Urothelium cell line (cell line): ENCODE measurements at regions not wholly inside any gene's neighbourhood (a gene's known extent, or its start where the extent isn't known, plus 50 kb on each side); places are given as distances from the start of the nearest gene placed in this dataset.
"Not testable (repeated sequence)": the region's sequence is repeated elsewhere in the genome, so short reads cannot be mapped to it uniquely, and the experiment has no call there.

ENCODE experiments used
- DNase-seq: peaks from one replicate; pipeline ENCODE4 v3.0.0; 2011; ENCODE audit warnings: low spot score, mixed read lengths
- FAIRE-seq: peaks from 2 replicates; lab custom pipeline; 2011; peaks lifted over from hg19 to GRCh38; lab: Jason Lieb, UNC

DNA sequence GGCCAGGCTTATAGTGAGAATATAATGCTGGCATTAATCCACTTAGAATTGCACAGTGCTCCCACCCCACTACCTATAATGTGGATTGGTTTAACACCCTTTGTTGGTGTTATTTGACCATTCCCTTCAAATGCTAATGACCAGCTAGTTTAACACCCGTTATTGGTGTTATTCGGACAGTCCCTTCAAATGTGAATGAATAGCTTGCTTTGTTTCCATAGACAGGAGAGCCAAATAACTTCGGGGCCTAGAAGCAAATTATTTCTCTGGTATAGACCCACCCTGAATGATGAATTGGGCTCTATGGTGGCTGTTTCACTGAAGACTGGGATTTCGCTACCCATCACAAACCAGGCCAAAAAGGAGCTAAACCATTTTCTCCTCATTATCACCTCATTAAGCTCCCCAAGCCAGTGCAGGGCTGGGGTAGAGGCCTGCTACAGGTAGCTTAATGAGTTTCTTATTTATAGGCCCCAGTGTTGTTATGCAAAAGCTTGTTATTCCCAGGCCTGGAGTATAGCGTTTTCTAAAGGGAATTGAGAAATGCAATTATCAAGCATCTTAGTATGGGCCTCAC lies 494.1 kb upstream of the DPH6 start:
- no peak for FAIRE-seq

GRCh38 chr15:36047018-36047716 lies 501.2 kb upstream of the DPH6 start:
- not testable (repeated sequence) for DNase-seq, FAIRE-seq

More for the DNA sequence above, 494.1 kb upstream of the DPH6 start:
- DNase-seq: no peak

GRCh38 chr15:36050899-36051298 lies 504.9 kb upstream of the DPH6 start:
- DNase-seq: no peak
- FAIRE-seq: no peak

- FAIRE-seq, DNase-seq: not testable (repeated sequence)
Measured at GRCh38 chr15:36052641-36053040, 506.7 kb upstream of the DPH6 start.

DNA sequence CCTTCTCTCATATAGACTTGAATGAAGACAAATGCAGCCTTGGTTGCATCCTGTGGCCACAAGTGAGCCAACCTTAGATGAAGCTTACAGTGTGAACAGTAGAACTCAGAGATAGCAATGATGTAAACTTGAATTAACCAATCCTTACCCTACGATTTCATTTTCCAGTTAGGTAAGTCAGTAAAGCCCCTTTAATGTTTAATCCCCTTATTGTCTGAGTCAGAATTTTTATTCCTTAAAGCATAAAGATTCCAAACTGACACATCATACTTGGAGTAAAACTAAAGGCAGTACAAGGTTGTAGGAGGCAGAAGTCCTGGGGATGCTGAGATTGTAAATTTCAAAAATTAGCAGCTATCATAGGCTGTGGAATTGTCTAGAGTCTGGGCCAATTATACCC lies 507.8 kb upstream of the DPH6 start:
- DNase-seq (no peak), FAIRE-seq (no peak)

DNA sequence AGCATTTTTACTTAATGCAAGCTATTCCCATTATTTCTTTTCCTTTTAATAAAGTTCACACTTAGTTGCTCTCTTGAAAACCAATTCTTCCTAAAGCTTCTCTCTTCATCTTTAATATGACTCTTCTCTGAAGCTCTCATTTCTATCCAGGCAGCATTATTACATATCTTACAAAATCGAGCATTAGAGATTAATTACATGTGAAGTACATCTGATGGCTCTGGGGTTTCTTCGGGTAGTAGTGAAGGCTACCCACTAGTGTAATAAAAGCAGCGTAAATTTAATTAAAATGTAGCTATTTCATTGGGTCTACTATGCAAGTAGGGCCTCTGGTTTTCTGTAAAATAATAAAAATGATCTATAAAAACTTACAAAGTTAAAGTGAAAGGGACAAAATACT lies 513.6 kb upstream of the DPH6 start:
- FAIRE-seq: no peak
- no peak for DNase-seq

GRCh38 chr15:36062357-36062756 lies 516.4 kb upstream of the DPH6 start:
- FAIRE-seq: no peak
- no peak for DNase-seq

DNA sequence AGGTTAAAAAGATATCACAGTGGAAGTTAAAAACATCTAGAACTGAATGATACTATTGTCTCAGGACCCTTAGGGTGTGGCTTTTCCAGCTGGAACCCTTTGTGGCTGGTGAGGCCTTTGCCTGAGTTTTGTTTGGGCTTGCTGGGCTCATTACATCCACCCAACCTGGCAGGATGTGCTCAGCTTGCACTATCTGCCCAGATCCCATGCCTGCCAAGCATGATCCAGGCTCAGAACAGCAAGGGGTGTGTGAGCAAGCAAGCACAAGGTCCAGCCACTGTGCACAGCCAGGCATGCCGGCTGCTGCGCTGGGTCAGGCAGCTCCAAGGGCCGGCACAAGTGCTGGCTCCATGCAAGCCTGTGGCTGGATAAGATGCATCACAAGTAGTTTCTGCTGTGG lies 512.7 kb upstream of the CDIN1 start:
- FAIRE-seq: no peak
- no peak for DNase-seq

DNA sequence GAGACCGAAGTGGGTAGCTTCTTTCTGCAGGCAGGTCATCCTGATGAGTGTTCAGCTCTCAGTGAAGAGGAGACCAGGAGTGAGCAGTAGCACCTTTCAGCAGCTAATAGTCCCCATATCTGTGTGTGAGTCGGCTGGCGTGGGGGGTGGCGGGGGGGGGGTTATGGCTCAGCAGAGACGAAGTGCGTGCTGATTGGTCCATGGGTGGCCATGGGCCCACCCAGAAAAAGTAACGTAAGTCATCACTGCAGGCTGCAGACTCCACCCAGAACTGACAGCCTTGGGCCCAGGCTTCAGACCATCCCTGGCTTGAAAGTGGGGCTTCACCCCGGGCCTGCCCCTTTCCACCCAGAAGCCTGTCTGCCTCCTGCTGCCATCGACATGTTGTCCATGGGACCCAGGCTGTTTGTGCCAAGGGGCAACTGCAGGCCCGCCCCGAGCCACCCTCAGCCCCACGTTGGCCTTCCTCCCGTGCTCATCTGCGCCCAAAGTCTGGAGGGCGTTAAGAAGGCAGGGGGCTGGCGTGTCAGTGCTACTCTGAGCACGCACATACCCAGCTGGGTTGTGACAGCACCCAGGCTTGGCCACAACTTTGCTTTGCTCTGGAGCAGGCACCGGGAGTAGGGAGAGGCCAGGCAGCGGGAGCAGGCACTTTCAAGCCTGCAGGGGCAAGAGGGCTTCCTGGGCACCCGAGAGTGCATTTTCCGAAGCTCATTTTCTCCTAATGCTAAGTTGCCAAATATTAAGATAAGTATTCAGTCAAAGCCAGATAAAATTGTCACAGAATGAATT lies 511.7 kb upstream of the CDIN1 start:
- FAIRE-seq: no peak
- no peak for DNase-seq

DNA sequence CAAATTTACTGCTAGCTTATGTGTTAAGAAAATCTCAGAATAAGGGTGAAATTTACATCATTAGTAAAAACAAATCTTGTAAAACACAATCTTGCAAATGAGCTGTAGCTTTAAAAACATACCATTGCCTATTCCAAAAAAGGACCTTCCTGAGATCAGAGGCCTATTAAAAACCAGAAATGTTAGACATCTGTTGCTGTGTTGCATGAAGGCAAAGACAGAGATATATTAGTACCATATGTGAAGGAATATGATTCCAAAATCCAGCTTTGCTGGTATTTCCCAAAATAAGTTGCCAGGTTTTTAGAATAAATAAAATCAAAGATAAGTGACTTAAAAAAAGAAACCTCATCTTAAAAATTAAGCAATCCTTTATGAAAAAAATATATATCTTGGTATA lies 504.1 kb upstream of the CDIN1 start:
- DNase-seq (no peak), FAIRE-seq (no peak)

- FAIRE-seq (no peak), DNase-seq (no peak)
Measured at GRCh38 chr15:36079021-36079420, 500.4 kb upstream of the CDIN1 start.

- no peak for FAIRE-seq
- DNase-seq: no peak
Measured at GRCh38 chr15:36080759-36081158, 498.7 kb upstream of the CDIN1 start.

DNA sequence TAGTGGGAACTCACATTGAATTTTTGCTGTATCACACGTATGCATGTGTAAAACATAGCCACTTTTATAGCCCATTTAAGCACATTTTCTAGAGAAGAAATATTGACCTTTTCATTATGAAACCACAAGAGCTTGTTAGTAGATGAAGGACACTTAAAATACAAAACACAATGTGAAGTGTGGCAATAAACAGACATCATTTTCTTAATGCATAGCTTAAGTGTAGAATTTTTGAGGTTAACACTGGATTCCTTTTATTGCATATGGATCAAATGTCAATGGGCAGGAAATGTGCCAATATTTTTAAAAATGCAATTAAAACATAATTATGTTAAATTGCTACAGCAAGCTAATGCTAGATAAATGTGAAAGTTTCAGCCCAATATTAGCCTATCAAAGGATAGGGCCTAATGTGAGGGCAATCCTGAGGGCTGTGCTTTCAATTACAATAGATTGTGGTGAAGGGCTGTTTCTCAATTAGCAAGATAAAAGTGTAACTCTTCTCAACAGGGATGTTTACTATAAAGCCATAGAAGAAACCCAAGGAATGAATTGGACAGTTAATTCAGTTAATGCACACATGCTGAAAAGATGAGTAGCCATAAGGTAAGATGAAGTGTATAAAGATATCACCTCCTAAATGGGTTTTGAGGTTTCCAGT lies 489.0 kb upstream of the CDIN1 start:
- no peak for FAIRE-seq
- no peak for DNase-seq

GRCh38 chr15:36106640-36107335 lies 472.6 kb upstream of the CDIN1 start:
- DNase-seq: no peak
- no peak for FAIRE-seq

DNA sequence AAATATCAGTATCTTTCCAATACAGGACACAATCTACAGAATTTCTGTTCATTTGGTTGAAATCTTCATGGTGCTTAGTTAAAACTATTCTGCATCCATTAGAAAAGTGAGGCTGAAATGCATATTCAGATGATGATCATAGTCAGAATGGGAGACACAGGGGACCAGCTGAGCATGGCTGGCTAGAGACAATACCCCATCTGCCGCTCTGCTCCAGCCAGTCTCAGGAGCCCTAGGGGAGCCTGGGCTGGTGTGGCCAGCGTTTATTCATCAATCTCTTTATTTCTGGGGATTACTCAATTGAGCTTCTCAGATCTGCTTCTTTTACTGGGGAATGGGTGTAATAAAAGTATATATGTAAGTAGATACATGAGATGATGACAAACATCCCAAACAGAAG lies 470.9 kb upstream of the CDIN1 start:
- FAIRE-seq (no peak), DNase-seq (no peak)

DNA sequence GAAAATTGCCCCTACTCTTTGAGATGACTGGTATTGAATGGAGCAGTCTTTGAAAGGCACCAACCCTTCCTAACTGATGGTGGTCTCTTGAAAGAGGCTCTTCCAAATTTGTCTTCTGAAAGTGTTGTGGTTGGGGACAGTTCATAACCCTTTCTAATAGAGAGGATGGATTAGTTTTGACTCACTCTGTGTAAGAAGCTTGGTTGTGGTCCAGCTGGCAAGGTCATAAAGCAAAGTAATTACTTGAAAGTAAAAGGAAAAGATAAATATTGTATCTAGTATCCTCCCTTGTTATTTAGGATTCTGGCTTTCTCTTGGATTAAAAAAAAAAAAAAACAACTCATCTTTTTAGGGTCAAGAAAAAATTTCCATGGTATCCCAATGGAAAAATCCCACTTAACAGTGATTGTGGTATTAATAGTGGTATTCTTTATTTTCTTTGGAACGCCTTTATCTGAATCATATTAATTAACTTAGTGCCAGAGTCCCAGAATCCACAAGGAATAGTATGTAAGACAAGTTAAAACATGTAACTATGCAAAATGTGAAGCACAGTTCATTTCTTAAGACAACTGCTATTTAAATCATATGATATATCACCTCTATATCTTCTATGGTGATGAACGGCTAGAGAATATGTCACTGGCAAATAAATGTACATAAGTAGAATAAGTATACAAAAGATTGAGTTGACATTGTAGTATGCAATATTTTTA lies 469.3 kb upstream of the CDIN1 start:
- DNase-seq: no peak
- FAIRE-seq: no peak

DNA sequence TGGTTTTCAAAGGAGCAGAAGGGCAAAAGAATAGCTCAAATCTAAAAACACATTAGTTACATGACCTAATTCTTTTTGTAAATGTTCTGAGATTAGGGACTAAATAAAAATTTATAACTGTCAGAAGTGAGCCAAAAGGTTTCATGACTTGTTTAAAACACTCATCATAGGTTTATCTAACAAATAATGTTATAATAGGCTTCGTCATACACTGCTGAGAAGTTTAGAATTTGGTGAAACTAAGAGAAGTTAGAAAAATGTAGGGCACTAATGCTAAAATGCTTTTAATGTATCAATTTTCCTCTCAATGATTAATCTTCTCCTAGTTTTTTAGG lies 468.8 kb upstream of the CDIN1 start:
- FAIRE-seq: no peak
- DNase-seq: no peak

DNA sequence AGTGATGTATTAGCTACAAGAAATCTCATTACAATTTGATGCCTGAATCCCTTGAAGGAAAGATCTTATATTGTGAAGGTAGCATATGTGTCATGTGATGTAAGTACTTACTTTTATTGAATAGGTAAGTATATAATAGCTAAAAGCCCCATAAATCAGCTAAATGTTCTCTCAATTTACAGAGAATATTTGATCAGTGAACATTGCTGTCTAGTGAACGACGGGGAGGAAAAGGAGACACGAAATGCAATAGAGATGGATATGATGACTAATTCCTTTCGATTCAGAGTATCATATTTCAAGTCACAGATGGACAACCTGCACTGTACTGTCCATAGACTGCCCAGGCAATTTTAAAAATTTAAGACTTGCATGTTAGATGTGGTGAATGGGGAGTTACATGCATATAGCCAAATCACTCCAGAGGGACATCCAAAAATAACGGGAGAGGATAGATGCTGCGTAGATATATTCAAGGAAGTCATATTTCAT lies 462.1 kb upstream of the CDIN1 start:
- no peak for FAIRE-seq
- no peak for DNase-seq

- DNase-seq: no peak
- no peak for FAIRE-seq
Measured at GRCh38 chr15:36126194-36126593, 453.2 kb upstream of the CDIN1 start.

- DNase-seq: no peak
- no peak for FAIRE-seq
Measured at GRCh38 chr15:36130641-36131310, 448.6 kb upstream of the CDIN1 start.
